Spleen (tissue), 11 donors: ENCODE measurements at regions not wholly inside any gene's neighbourhood (a gene's known extent, or its start where the extent isn't known, plus 50 kb on each side); places are given as distances from the start of the nearest gene placed in this dataset.

Experiments used
- DNase-seq: peaks from one replicate; pipeline ENCODE4 v3.0.0-alpha.2; 2020
- H3K27ac ChIP-seq, 8 donors: fragments of 200-600 bp; sonication (generic) in 7 of 8; 1 replicate in 4 of 8; 2 replicates in 4 of 8; pipeline versions ENCODE4 v1.5.0 to v1.8.0; 2016 to 2021; ENCODE audit warnings: inconsistent platforms in 4 of 8, mild to moderate bottlenecking in 4 of 8, moderate library complexity in 1 of 8
- H3K27me3 ChIP-seq, 7 donors: fragments of 200-600 bp; sonication (generic) in 6 of 7; replicated peaks in 1 of 7; 1 replicate in 4 of 7; 2 replicates in 3 of 7; pipeline versions ENCODE4 v1.5.0 to v1.8.0; 2016 to 2021; ENCODE audit warnings: inconsistent platforms in 3 of 7, mild to moderate bottlenecking in 1 of 7
- H3K36me3 ChIP-seq, 6 donors: fragments of 200-600 bp; sonication (generic) in 5 of 6; 1 replicate in 4 of 6; 2 replicates in 2 of 6; pipeline versions ENCODE4 v1.5.0 to v1.8.0; 2016 to 2021; ENCODE audit warnings: inconsistent platforms in 2 of 6
- H3K4me1 ChIP-seq, 6 donors: fragments of 200-600 bp; sonication (generic) in 5 of 6; 1 replicate in 3 of 6; 2 replicates in 3 of 6; pipeline versions ENCODE4 v1.5.0 to v1.8.0; 2016 to 2021; ENCODE audit warnings: inconsistent platforms in 3 of 6
- H3K4me3 ChIP-seq, 8 donors: fragments of 200-600 bp; sonication (generic) in 7 of 8; 1 replicate in 4 of 8; 2 replicates in 4 of 8; pipeline versions ENCODE4 v1.5.0 to v1.8.0; 2016 to 2021; ENCODE audit warnings: inconsistent platforms in 4 of 8, mild to moderate bottlenecking in 4 of 8, moderate library complexity in 2 of 8
- H3K9me3 ChIP-seq, 8 donors: fragments of 200-600 bp; sonication (generic) in 7 of 8; 1 replicate in 4 of 8; 2 replicates in 4 of 8; pipeline versions ENCODE4 v1.5.0 to v1.8.0; 2016 to 2021; ENCODE audit warnings: inconsistent platforms in 4 of 8
- POLR2A ChIP-seq, 3 donors: fragments of 450-650 bp; IDR thresholded peaks; one replicate each; pipeline ENCODE4 v1.5.1; 2017; ENCODE audit warnings: antibody characterized with exemption in 3 of 3, mild to moderate bottlenecking in 1 of 3
- POLR2AphosphoS5 ChIP-seq, 3 donors: sonication (generic); formaldehyde crosslinking; IDR thresholded peaks; one replicate each; pipeline ENCODE4 v1.5.1; 2017; ENCODE audit warnings: antibody characterized with exemption in 3 of 3
- WGBS, 5 donors: extraction: QIAGEN DNeasy Blood & Tissue Kit in 3 of 5; methylation state at CpG; one replicate each; pipeline versions ENCODE4 v1.1.5 to v1.1.7; 2013 to 2018; 5-methylcytosine and 5-hydroxymethylcytosine counted together
- intact Hi-C: fragments of 100-400 bp; cut with DNase I; formaldehyde crosslinking; loops from one replicate; pipeline ENCODE4 v1.15.0; 2023; ENCODE audit warnings: low total_unique reads
- TF ChIP-seq, protein P1 (sequence below), 11 experiments: fragments of 200-600 bp in 7 of 11; fragments of 450-650 bp in 4 of 11; sonication (generic) in 4 of 11; IDR thresholded peaks in 8 of 11; conservative IDR thresholded peaks in 3 of 11; 1 replicate in 7 of 11; 2 replicates in 4 of 11; pipeline versions ENCODE4 v1.4.0 to v1.8.0; 2016 to 2021; ENCODE audit warnings: antibody characterized with exemption in 11 of 11, inconsistent platforms in 4 of 11, mild to moderate bottlenecking in 1 of 11
- donor health status: healthy with polysubstance abuse.
- donor health status: DM: no; HTN: no; CAD: no; lungs with moderate emphysema.
- donor health status: DM: no; HTN: no; CAD: no.
- donor health status: Bipolar disorder and iron deficiency.
- donor health status: healthy.
- donor health status: DM: no; HTN: no; CAD: no.
- donor health status: DM: yes; HTN: yes; CAD: no.

DNA sequence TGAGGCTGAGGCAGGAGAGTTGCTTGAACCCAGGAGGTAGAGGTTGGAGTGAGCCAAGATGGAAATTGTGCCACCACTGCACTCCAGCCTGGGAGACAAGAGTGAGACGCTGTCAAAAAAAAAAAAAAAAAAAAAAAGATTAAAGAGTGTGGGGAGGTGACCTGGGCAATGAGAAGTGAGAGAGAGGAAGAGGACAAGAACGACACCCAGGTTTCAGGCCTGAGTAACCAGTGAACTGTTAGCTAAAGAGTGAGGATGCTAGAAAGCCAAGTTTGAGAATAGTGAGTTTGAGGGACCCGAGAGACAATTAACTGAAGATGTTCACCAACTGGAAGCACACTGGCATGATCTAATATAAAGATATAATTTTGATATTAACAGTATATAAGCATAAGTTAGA, 85.4 kb upstream of the TNFAIP3 start:
- peaks cover 0 to 5% (median 0%) of the 10 kb centered on the region in 6 donors for H3K4me1 ChIP-seq
- no peaks in the 10 kb centered on the region for H3K27me3 ChIP-seq
- 76 to 88% (median 84%) methylated on average over 3 of the region's 3 CpGs for WGBS, 5 donors
- intact Hi-C loops: no loop called here
- no peaks in the 10 kb centered on the region for H3K9me3 ChIP-seq
- TF ChIP-seq, protein P1, sequence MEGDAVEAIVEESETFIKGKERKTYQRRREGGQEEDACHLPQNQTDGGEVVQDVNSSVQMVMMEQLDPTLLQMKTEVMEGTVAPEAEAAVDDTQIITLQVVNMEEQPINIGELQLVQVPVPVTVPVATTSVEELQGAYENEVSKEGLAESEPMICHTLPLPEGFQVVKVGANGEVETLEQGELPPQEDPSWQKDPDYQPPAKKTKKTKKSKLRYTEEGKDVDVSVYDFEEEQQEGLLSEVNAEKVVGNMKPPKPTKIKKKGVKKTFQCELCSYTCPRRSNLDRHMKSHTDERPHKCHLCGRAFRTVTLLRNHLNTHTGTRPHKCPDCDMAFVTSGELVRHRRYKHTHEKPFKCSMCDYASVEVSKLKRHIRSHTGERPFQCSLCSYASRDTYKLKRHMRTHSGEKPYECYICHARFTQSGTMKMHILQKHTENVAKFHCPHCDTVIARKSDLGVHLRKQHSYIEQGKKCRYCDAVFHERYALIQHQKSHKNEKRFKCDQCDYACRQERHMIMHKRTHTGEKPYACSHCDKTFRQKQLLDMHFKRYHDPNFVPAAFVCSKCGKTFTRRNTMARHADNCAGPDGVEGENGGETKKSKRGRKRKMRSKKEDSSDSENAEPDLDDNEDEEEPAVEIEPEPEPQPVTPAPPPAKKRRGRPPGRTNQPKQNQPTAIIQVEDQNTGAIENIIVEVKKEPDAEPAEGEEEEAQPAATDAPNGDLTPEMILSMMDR (IDR thresholded peaks at IDR 0.05 in 8 of 11, conservative IDR thresholded peaks at IDR 0.05 in 3 of 11): no peak
- TF ChIP-seq POLR2A (IDR thresholded peaks at IDR 0.05) (no peak), POLR2AphosphoS5 (IDR thresholded peaks at IDR 0.05) (no peak)
- DNase-seq: no peak
- no peak overlapping the region for H3K4me3 ChIP-seq
- no peaks in the 10 kb centered on the region for H3K36me3 ChIP-seq
- no peak overlapping the region for H3K27ac ChIP-seq

DNA sequence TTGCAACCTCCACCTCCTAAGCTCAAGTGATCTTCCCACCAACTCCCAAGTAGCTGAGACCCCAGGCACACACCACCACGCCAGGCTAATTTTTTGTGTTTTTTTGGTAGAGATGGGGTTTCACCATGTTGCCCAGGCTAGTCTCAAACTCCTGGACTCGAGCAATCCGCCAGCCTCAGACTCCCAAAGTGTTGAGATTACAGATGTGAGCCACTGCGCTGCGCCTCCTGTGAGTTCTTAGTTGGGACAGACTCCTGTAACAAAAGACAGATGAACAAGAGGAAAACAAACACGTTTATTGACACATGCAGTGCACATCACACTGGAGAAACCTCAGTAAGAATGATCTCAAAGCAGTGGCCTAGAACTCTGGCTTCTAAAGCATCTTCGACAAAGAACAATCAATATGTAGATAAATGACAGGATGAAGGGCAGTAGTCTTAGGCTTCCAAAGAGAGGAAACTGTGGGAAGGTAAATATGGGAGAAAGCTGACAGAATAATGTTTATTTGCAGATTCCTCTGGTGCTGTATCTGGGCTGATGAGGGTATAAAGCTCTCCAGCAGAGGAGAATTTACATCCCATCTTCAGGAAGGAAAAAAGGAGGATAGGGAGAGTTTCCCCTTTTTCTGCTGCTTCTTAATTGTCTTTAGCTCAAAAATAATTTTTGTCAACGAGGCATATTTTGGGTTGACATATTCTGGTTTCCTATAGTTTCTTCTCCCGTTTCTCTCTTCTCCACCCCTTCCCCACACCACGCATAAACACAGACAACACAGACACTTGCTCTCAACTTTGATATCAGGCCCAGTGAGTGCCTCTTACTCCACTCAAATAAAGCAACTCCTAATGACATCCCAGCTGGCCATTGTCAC, 84.7 kb upstream of the TNFAIP3 start:
- H3K4me3 ChIP-seq: no peak overlapping the region
- H3K4me1 ChIP-seq: no peaks in the 10 kb centered on the region
- H3K9me3 ChIP-seq: no peaks in the 10 kb centered on the region
- H3K36me3 ChIP-seq: no peaks in the 10 kb centered on the region
- WGBS, 5 donors: 91 to 95% (median 92%) methylated on average over 10 of the region's 10 CpGs
- no peaks in the 10 kb centered on the region for H3K27me3 ChIP-seq
- DNase-seq: no peak
- no peak overlapping the region for H3K27ac ChIP-seq
- intact Hi-C loops: no loop called here
- TF ChIP-seq POLR2AphosphoS5 (IDR thresholded peaks at IDR 0.05) (no peak), POLR2A (IDR thresholded peaks at IDR 0.05) (no peak)
- TF ChIP-seq, protein P1 (IDR thresholded peaks at IDR 0.05 in 8 of 11, conservative IDR thresholded peaks at IDR 0.05 in 3 of 11): no peak

DNA sequence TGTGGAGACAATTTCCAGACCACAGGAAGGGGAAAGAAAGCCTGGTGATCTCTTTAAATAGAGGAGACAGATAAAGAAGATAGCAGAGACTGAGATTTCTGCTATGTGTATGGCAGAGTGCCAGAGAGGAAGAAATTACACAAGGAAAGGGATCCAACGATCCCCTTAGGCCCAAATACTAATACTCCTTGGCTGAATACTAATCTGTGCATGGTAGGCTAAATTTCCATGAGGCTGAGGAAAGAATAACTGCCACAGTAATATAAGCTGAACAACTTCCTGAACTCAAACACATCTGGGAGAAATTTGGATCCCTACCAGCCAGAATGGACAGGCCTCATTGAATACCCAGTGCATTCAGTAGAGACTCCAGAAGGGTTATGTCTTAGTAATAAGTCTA, 83.3 kb upstream of the TNFAIP3 start:
- TF ChIP-seq POLR2A (IDR thresholded peaks at IDR 0.05) (no peak), POLR2AphosphoS5 (IDR thresholded peaks at IDR 0.05) (no peak)
- TF ChIP-seq, protein P1 (IDR thresholded peaks at IDR 0.05 in 8 of 11, conservative IDR thresholded peaks at IDR 0.05 in 3 of 11): no peak
- Histone ChIP-seq H3K36me3 (no peaks in the 10 kb centered on the region), H3K27ac (no peak overlapping the region), H3K27me3 (no peaks in the 10 kb centered on the region), H3K9me3 (no peaks in the 10 kb centered on the region), H3K4me3 (no peak overlapping the region), H3K4me1 (no peaks in the 10 kb centered on the region)
- intact Hi-C loops: no loop called here
- 25 to 46% (median 32%) methylated on average over 1 of the region's 1 CpG for WGBS, 5 donors
- no peak for DNase-seq

DNA sequence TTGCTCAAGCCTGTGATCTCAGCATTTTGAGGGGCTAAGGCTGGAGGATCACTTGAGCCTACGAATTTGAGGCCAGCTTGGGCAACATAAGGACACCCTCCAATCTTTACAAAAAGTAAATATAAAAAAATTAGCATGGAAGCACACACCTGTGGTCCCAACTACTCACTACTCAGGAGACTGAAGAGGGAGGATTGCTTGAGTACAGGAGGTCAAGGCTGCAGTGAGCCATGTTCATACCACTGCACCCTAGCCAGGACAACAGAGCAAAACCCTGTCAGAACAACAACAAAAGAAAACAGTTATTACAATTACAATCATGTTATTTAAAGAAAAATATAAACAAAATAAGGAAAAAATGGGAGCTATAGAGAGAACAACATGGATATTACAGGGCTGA, 82.5 kb upstream of the TNFAIP3 start:
- Histone ChIP-seq H3K9me3 (peaks cover 0 to 3% (median 0%) of the 10 kb centered on the region in 8 donors), H3K27ac (no peak overlapping the region), H3K4me3 (no peak overlapping the region), H3K4me1 (peaks cover 0 to under 1% (median 0%) of the 10 kb centered on the region in 6 donors), H3K27me3 (no peaks in the 10 kb centered on the region), H3K36me3 (no peaks in the 10 kb centered on the region)
- WGBS, 5 donors: 37 to 85% (median 72%) methylated on average over 1 of the region's 1 CpG
- DNase-seq: no peak
- TF ChIP-seq POLR2A (IDR thresholded peaks at IDR 0.05): no peak
- TF ChIP-seq POLR2AphosphoS5 (IDR thresholded peaks at IDR 0.05): no peak
- TF ChIP-seq, protein P1 (IDR thresholded peaks at IDR 0.05 in 8 of 11, conservative IDR thresholded peaks at IDR 0.05 in 3 of 11): no peak
- intact Hi-C loops: no loop called here
